Peyer's patch (tissue), 4 donors: ENCODE measurements at regions not wholly inside any gene's neighbourhood (a gene's known extent, or its start where the extent isn't known, plus 50 kb on each side); places are given as distances from the start of the nearest gene placed in this dataset.

Source experiments
- DNase-seq, 3 donors: peaks; one replicate each; pipeline ENCODE4 v3.0.0-alpha.2; 2017 to 2019
- H3K27ac ChIP-seq, 4 donors: fragments of 200-600 bp; sonication (generic); one replicate each; pipeline ENCODE4 v1.5.1; 2016 to 2019
- H3K27me3 ChIP-seq, 2 donors: fragments of 200-600 bp; sonication (generic); one replicate each; pipeline ENCODE4 v1.5.1; 2019
- H3K36me3 ChIP-seq, 3 donors: fragments of 200-600 bp; sonication (generic); one replicate each; pipeline ENCODE4 v1.5.1; 2016 to 2019
- H3K4me1 ChIP-seq, 4 donors: fragments of 200-600 bp; sonication (generic); one replicate each; pipeline ENCODE4 v1.5.1; 2016 to 2019
- H3K4me3 ChIP-seq, 4 donors: fragments of 200-600 bp; sonication (generic); 1 replicate in 3 of 4; 2 replicates in 1 of 4; pipeline ENCODE4 v1.5.1; 2016 to 2019; ENCODE audit warnings: mild to moderate bottlenecking in 1 of 4
- H3K9me3 ChIP-seq, 4 donors: fragments of 200-600 bp; sonication (generic); one replicate each; pipeline ENCODE4 v1.5.1; 2016 to 2019; ENCODE audit warnings: mild to moderate bottlenecking in 1 of 4
- CTCF ChIP-seq, 6 experiments: fragments of 450-650 bp in 4 of 6; fragments of 200-600 bp in 2 of 6; sonication (generic) in 1 of 6; IDR thresholded peaks; one replicate each; pipeline ENCODE4 v1.5.1; 2017 to 2019; ENCODE audit warnings: antibody characterized with exemption in 6 of 6, mild to moderate bottlenecking in 3 of 6, moderate library complexity in 1 of 6
- POLR2A ChIP-seq, 2 donors: fragments of 450-650 bp; IDR thresholded peaks; one replicate each; pipeline ENCODE4 v1.5.1; 2017; ENCODE audit warnings: antibody characterized with exemption in 2 of 2, mild to moderate bottlenecking in 2 of 2, moderate library complexity in 2 of 2

GRCh38 chr21:38956521-38956855, 150.8 kb downstream of the ETS2 start:
- peak in 1 of 3 donors; percentile 46 for DNase-seq
- no peak for TF ChIP-seq CTCF (IDR thresholded peaks at IDR 0.05)
- TF ChIP-seq POLR2A (IDR thresholded peaks at IDR 0.05), result no peak
- Histone ChIP-seq H3K27ac (peak overlapping the region in 3 of 4 donors; percentile 66 to 84 (median 76)), H3K4me3 (no peak overlapping the region), H3K4me1 (peaks cover 0 to 49% (median 2%) of the 10 kb centered on the region in 4 donors), H3K27me3 (no peaks in the 10 kb centered on the region), H3K9me3 (no peaks in the 10 kb centered on the region), H3K36me3 (no peaks in the 10 kb centered on the region)

GRCh38 chr21:38956007-38956406, 150.3 kb downstream of the ETS2 start:
- no peak for TF ChIP-seq POLR2A (IDR thresholded peaks at IDR 0.05)
- TF ChIP-seq CTCF (IDR thresholded peaks at IDR 0.05), result no peak
- peak overlapping the region in 3 of 4 donors; percentile 66 to 84 (median 76) for H3K27ac ChIP-seq
- H3K36me3 ChIP-seq, result no peaks in the 10 kb centered on the region
- no peak overlapping the region for H3K4me3 ChIP-seq
- H3K4me1 ChIP-seq, result peaks cover 0 to 54% (median 2%) of the 10 kb centered on the region in 4 donors
- H3K9me3 ChIP-seq, result no peaks in the 10 kb centered on the region
- peak in 1 of 3 donors; percentile 40 for DNase-seq
- H3K27me3 ChIP-seq, result no peaks in the 10 kb centered on the region

GRCh38 chr21:38955495-38955894, 149.8 kb downstream of the ETS2 start:
- peak overlapping the region in 3 of 4 donors; percentile 66 to 84 (median 76) for H3K27ac ChIP-seq
- no peak overlapping the region for H3K4me3 ChIP-seq
- DNase-seq, result peak in 2 of 3 donors; percentile 65 to 87
- TF ChIP-seq POLR2A (IDR thresholded peaks at IDR 0.05) (no peak), CTCF (IDR thresholded peaks at IDR 0.05) (no peak)
- H3K4me1 ChIP-seq, result peaks cover 0 to 54% (median 2%) of the 10 kb centered on the region in 4 donors
- no peaks in the 10 kb centered on the region for H3K27me3 ChIP-seq
- H3K9me3 ChIP-seq, result no peaks in the 10 kb centered on the region
- H3K36me3 ChIP-seq, result no peaks in the 10 kb centered on the region

- peaks cover 0 to 52% (median 2%) of the 10 kb centered on the region in 4 donors for H3K4me1 ChIP-seq
- H3K4me3 ChIP-seq, result no peak overlapping the region
- H3K36me3 ChIP-seq, result no peaks in the 10 kb centered on the region
- peak in 1 of 3 donors; percentile 39 for DNase-seq
- TF ChIP-seq CTCF (IDR thresholded peaks at IDR 0.05) (peak in 1 of 6 experiments; percentile 1), POLR2A (IDR thresholded peaks at IDR 0.05) (no peak)
- no peaks in the 10 kb centered on the region for H3K9me3 ChIP-seq
- H3K27me3 ChIP-seq, result no peaks in the 10 kb centered on the region
- peak overlapping the region in 2 of 4 donors; percentile 4 to 45 for H3K27ac ChIP-seq
Measured at GRCh38 chr21:38954588-38955004, 148.9 kb downstream of the ETS2 start.

GRCh38 chr21:38953516-38953915, 147.8 kb downstream of the ETS2 start:
- no peak overlapping the region for H3K27ac ChIP-seq
- H3K4me1 ChIP-seq, result peaks cover 0 to 41% (median 2%) of the 10 kb centered on the region in 4 donors

More at GRCh38 chr21:38953516-38953915, 147.8 kb downstream of the ETS2 start:
- Histone ChIP-seq H3K36me3 (no peaks in the 10 kb centered on the region), H3K4me3 (no peak overlapping the region), H3K9me3 (no peaks in the 10 kb centered on the region), H3K27me3 (no peaks in the 10 kb centered on the region)
- TF ChIP-seq CTCF (IDR thresholded peaks at IDR 0.05) (no peak), POLR2A (IDR thresholded peaks at IDR 0.05) (no peak)
- peak in 1 of 3 donors; percentile 5 for DNase-seq
